Lower leg skin (tissue), 3 donors: ENCODE measurements at regions not wholly inside any gene's neighbourhood (a gene's known extent, or its start where the extent isn't known, plus 50 kb on each side); places are given as distances from the start of the nearest gene placed in this dataset.

Experiments used
- POLR2A ChIP-seq, 2 donors: fragments of 450-650 bp; IDR thresholded peaks; one replicate each; pipeline ENCODE4 v1.6.1; 2016 to 2017; ENCODE audit warnings: antibody characterized with exemption in 2 of 2, mild to moderate bottlenecking in 1 of 2, moderate library complexity in 1 of 2
- TF ChIP-seq, protein P1 (sequence below), 3 donors: fragments of 450-650 bp; IDR thresholded peaks; one replicate each; pipeline ENCODE4 v1.5.1; 2016; ENCODE audit warnings: antibody characterized with exemption in 3 of 3, mild to moderate bottlenecking in 3 of 3, moderate library complexity in 2 of 3

GRCh38 chr11:43250309-43250708, 61.5 kb upstream of the API5 start:
- TF ChIP-seq, protein P1, sequence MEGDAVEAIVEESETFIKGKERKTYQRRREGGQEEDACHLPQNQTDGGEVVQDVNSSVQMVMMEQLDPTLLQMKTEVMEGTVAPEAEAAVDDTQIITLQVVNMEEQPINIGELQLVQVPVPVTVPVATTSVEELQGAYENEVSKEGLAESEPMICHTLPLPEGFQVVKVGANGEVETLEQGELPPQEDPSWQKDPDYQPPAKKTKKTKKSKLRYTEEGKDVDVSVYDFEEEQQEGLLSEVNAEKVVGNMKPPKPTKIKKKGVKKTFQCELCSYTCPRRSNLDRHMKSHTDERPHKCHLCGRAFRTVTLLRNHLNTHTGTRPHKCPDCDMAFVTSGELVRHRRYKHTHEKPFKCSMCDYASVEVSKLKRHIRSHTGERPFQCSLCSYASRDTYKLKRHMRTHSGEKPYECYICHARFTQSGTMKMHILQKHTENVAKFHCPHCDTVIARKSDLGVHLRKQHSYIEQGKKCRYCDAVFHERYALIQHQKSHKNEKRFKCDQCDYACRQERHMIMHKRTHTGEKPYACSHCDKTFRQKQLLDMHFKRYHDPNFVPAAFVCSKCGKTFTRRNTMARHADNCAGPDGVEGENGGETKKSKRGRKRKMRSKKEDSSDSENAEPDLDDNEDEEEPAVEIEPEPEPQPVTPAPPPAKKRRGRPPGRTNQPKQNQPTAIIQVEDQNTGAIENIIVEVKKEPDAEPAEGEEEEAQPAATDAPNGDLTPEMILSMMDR (IDR thresholded peaks at IDR 0.05), result no peak
- TF ChIP-seq POLR2A (IDR thresholded peaks at IDR 0.05), result no peak
